Astrocyte (in vitro differentiated cells and primary cell): ENCODE measurements at regions not wholly inside any gene's neighbourhood (a gene's known extent, or its start where the extent isn't known, plus 50 kb on each side); places are given as distances from the start of the nearest gene placed in this dataset.

ENCODE experiments used
- DNase-seq: peaks from one replicate; pipeline ENCODE4 v3.0.0-alpha.2; 2010; ENCODE audit warnings: low read depth
- FAIRE-seq: peaks from 2 replicates; lab custom pipeline; 2011; peaks lifted over from hg19 to GRCh38; lab: Jason Lieb, UNC
- H2AFZ ChIP-seq: 2 replicates; pipeline ENCODE4 v1.6.0; 2012; ENCODE audit warnings: low read depth, low read length, inconsistent platforms
- H3K27ac ChIP-seq: 2 replicates; pipeline ENCODE4 v1.5.1; 2011; ENCODE audit warnings: low read depth, low read length, inconsistent platforms
- H3K27me3 ChIP-seq: 2 replicates; pipeline ENCODE4 v1.6.0; 2011; ENCODE audit warnings: low read length, inconsistent platforms; ENCODE audit not compliant: insufficient read depth
- H3K36me3 ChIP-seq: 2 replicates; pipeline ENCODE4 v1.5.1; 2011; ENCODE audit warnings: low read length, inconsistent platforms; ENCODE audit not compliant: insufficient read depth
- H3K4me1 ChIP-seq: 2 replicates; pipeline ENCODE4 v1.5.1; 2011; ENCODE audit warnings: low read length, inconsistent platforms; ENCODE audit not compliant: insufficient read depth
- H3K4me2 ChIP-seq: 2 replicates; pipeline ENCODE4 v1.6.0; 2012; ENCODE audit warnings: low read length, inconsistent platforms
- H3K4me3 ChIP-seq: 2 replicates; pipeline ENCODE4 v1.5.1; 2011; ENCODE audit warnings: low read depth, mild to moderate bottlenecking, low read length, inconsistent platforms; ENCODE audit not compliant: insufficient read depth
- H3K79me2 ChIP-seq: 2 replicates; pipeline ENCODE4 v1.6.0; 2012; ENCODE audit warnings: mild to moderate bottlenecking, low read length, inconsistent platforms; ENCODE audit not compliant: insufficient read depth
- H3K9ac ChIP-seq: 2 replicates; pipeline ENCODE4 v1.6.0; 2012; ENCODE audit warnings: mild to moderate bottlenecking, low read length, inconsistent platforms
- H3K9me3 ChIP-seq: 2 replicates; pipeline ENCODE4 v1.5.1; 2012; ENCODE audit warnings: low read depth, mild to moderate bottlenecking, low read length, inconsistent platforms; ENCODE audit not compliant: insufficient read depth
- H4K20me1 ChIP-seq: 2 replicates; pipeline ENCODE4 v1.6.0; 2012; ENCODE audit warnings: low read length, inconsistent platforms; ENCODE audit not compliant: insufficient read depth
- H3K27ac Mint-ChIP-seq: one replicate; pipeline ENCODE4 v1.8.0; 2021; ENCODE audit warnings: mild to moderate bottlenecking, mixed read lengths; ENCODE audit not compliant: unreplicated experiment
- H3K27me3 Mint-ChIP-seq: one replicate; pipeline ENCODE4 v1.8.0; 2021; ENCODE audit warnings: low read depth, mixed read lengths; ENCODE audit not compliant: unreplicated experiment
- H3K36me3 Mint-ChIP-seq: one replicate; pipeline ENCODE4 v1.8.0; 2021; ENCODE audit warnings: low read depth, mixed read lengths; ENCODE audit not compliant: unreplicated experiment
- H3K4me1 Mint-ChIP-seq: one replicate; pipeline ENCODE4 v1.8.0; 2021; ENCODE audit warnings: low read depth, mixed read lengths; ENCODE audit not compliant: unreplicated experiment
- H3K4me3 Mint-ChIP-seq: one replicate; pipeline ENCODE4 v1.8.0; 2021; ENCODE audit warnings: mild to moderate bottlenecking, moderate library complexity, mixed read lengths; ENCODE audit not compliant: unreplicated experiment
- H3K9me3 Mint-ChIP-seq: one replicate; pipeline ENCODE4 v1.8.0; 2021; ENCODE audit warnings: mild to moderate bottlenecking, mixed read lengths; ENCODE audit not compliant: unreplicated experiment
- EZH2 ChIP-seq: IDR thresholded peaks from 2 replicates; pipeline ENCODE4 v1.6.1; 2012; ENCODE audit warnings: mild to moderate bottlenecking, low read length, inconsistent platforms; ENCODE audit not compliant: insufficient read depth
- TF ChIP-seq, protein P1 (sequence below): IDR thresholded peaks from 2 replicates; pipeline ENCODE4 v1.5.1; 2011; ENCODE audit warnings: low read depth, mild to moderate bottlenecking, inconsistent platforms, low read length, moderate library complexity; ENCODE audit not compliant: insufficient read depth

DNA sequence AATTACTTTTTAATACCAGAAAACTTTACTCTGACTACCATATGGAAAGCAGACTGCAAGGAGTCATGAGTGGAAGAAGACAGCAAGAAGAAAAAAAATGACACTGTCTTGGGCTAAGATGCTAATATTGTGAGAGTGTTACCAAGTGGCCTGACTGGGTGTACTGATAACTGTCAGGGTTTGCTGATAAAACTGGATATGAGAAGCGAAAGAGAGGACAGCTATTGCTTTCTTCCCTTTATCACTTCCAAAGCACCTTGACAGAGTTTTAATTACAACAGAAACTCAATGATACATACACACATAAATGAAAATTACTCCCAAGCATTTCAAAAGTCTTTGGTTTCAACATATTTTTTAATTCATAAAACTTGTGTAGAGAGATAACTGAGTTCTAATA lies 368.5 kb downstream of the ZEB2 start:
- peaks cover 3% of the 10 kb centered on the region for H3K4me1 ChIP-seq
- no peak for DNase-seq
- H3K36me3 ChIP-seq, result no peaks in the 10 kb centered on the region
- no peak overlapping the region for H3K4me3 ChIP-seq
- no peaks in the 10 kb centered on the region for H3K27me3 Mint-ChIP-seq
- H3K9me3 Mint-ChIP-seq, result no peaks in the 10 kb centered on the region
- H3K27ac Mint-ChIP-seq, result no peak overlapping the region
- peak; percentile 32 for FAIRE-seq
- H3K9ac ChIP-seq, result no peak overlapping the region
- no peak overlapping the region for H2AFZ ChIP-seq
- no peaks in the 10 kb centered on the region for H4K20me1 ChIP-seq
- H3K4me2 ChIP-seq, result no peak overlapping the region
- no peaks in the 10 kb centered on the region for H3K79me2 ChIP-seq
- H3K27me3 ChIP-seq, result no peaks in the 10 kb centered on the region
- no peak for TF ChIP-seq EZH2
- TF ChIP-seq, protein P1, sequence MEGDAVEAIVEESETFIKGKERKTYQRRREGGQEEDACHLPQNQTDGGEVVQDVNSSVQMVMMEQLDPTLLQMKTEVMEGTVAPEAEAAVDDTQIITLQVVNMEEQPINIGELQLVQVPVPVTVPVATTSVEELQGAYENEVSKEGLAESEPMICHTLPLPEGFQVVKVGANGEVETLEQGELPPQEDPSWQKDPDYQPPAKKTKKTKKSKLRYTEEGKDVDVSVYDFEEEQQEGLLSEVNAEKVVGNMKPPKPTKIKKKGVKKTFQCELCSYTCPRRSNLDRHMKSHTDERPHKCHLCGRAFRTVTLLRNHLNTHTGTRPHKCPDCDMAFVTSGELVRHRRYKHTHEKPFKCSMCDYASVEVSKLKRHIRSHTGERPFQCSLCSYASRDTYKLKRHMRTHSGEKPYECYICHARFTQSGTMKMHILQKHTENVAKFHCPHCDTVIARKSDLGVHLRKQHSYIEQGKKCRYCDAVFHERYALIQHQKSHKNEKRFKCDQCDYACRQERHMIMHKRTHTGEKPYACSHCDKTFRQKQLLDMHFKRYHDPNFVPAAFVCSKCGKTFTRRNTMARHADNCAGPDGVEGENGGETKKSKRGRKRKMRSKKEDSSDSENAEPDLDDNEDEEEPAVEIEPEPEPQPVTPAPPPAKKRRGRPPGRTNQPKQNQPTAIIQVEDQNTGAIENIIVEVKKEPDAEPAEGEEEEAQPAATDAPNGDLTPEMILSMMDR, result no peak
- H3K9me3 ChIP-seq, result no peaks in the 10 kb centered on the region
- no peak overlapping the region for H3K27ac ChIP-seq
- H3K4me1 Mint-ChIP-seq, result peaks cover 7% of the 10 kb centered on the region
- no peaks in the 10 kb centered on the region for H3K36me3 Mint-ChIP-seq
- no peak overlapping the region for H3K4me3 Mint-ChIP-seq

- Histone ChIP-seq H3K79me2 (no peaks in the 10 kb centered on the region), H3K9ac (no peak overlapping the region), H3K4me3 (no peak overlapping the region), H3K27ac (no peak overlapping the region), H2AFZ (no peak overlapping the region), H3K4me2 (no peak overlapping the region), H3K9me3 (no peaks in the 10 kb centered on the region), H3K4me1 (no peaks in the 10 kb centered on the region), H3K36me3 (no peaks in the 10 kb centered on the region), H3K27me3 (no peaks in the 10 kb centered on the region), H4K20me1 (no peaks in the 10 kb centered on the region)
- no peaks in the 10 kb centered on the region for H3K27me3 Mint-ChIP-seq
- no peak overlapping the region for H3K4me3 Mint-ChIP-seq
- H3K9me3 Mint-ChIP-seq, result no peaks in the 10 kb centered on the region
- TF ChIP-seq, protein P1, result no peak
- TF ChIP-seq EZH2, result no peak
- peaks cover 2% of the 10 kb centered on the region for H3K36me3 Mint-ChIP-seq
- no peak overlapping the region for H3K27ac Mint-ChIP-seq
- FAIRE-seq (no peak), DNase-seq (no peak)
- peaks cover 10% of the 10 kb centered on the region for H3K4me1 Mint-ChIP-seq
Measured at GRCh38 chr2:144147356-144147755, 372.6 kb downstream of the ZEB2 start.

GRCh38 chr2:144146876-144147275 lies 373.0 kb downstream of the ZEB2 start:
- Mint-ChIP-seq H3K36me3 (peaks cover 2% of the 10 kb centered on the region), H3K4me3 (no peak overlapping the region), H3K4me1 (peaks cover 6% of the 10 kb centered on the region), H3K9me3 (no peaks in the 10 kb centered on the region), H3K27ac (no peak overlapping the region), H3K27me3 (no peaks in the 10 kb centered on the region)
- TF ChIP-seq EZH2, result no peak
- TF ChIP-seq, protein P1, result no peak
- no peaks in the 10 kb centered on the region for H3K27me3 ChIP-seq
- no peak overlapping the region for H3K9ac ChIP-seq
- DNase-seq (no peak), FAIRE-seq (no peak)
- H3K27ac ChIP-seq, result no peak overlapping the region
- no peaks in the 10 kb centered on the region for H3K36me3 ChIP-seq
- no peaks in the 10 kb centered on the region for H4K20me1 ChIP-seq
- H3K4me3 ChIP-seq, result no peak overlapping the region
- no peaks in the 10 kb centered on the region for H3K9me3 ChIP-seq
- no peaks in the 10 kb centered on the region for H3K79me2 ChIP-seq
- H3K4me1 ChIP-seq, result no peaks in the 10 kb centered on the region
- no peak overlapping the region for H3K4me2 ChIP-seq
- no peak overlapping the region for H2AFZ ChIP-seq
